ENCODE measurements at regions not wholly inside any gene's neighbourhood (a gene's known extent, or its start where the extent isn't known, plus 50 kb on each side); places are given as distances from the start of the nearest gene placed in this dataset.

- no peak for DNase-seq
Measured at GRCh38 chr1:61520401-61520800, 204.5 kb downstream of the TM2D1 start.

DNA sequence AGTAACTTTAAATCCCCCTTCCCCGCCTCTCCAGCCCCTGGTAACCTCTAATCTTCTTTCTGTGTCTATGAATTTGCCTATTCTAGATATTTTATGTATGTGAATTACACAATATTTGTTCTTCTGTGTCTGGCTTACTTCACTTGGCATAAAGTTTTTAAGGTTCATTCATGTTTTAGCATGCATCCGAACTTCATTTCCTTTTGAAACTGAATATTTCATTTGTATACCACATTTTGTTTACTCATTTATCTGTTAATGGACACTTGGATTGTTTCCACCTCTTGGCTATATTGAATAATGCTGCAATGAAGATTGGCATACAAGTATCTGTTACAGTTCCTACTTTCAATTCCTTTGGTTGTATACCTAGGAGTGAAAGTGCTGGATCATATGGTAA is 205.3 kb downstream of the TM2D1 start:
- no peak for DNase-seq

GRCh38 chr1:61518670-61519400 is 206.1 kb downstream of the TM2D1 start:
- no peak for DNase-seq

GRCh38 chr1:61517345-61517744 is 207.6 kb downstream of the TM2D1 start:
- no peak for DNase-seq

GRCh38 chr1:61515096-61515495 is 209.8 kb downstream of the TM2D1 start:
- DNase-seq: no peak
